DMS 273 (cell line): ENCODE measurements at regions not wholly inside any gene's neighbourhood (a gene's known extent, or its start where the extent isn't known, plus 50 kb on each side); places are given as distances from the start of the nearest gene placed in this dataset.
"Not testable (repeated sequence)": the region's sequence is repeated elsewhere in the genome, so short reads cannot be mapped to it uniquely, and the experiment has no call there.

Experiments
- DNase-seq: peaks from one replicate; lab custom pipeline; 2025; ENCODE audit not compliant: unreplicated experiment; lab: John Stamatoyannopoulos, UW

DNA sequence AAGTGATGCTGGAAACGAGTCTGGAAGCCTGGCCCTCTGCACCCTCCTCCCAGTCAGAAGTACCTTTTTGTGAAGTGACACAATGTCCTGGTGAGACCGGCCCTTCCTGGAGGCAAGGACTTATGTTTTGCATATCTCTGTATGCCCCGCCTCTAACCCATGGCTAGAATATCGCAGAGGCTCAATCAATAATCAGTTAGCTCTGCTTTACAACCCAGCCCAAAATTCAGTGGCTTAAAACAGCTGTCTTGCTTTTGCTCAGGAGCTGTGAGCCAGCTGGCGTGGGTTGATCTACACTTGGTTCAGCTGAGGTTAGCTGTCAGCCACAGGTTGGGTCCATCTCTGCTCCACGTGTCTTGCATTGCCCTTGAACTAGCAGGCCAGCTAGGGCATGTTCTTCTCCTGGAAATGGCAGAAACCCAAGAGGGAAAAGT lies 98.8 kb upstream of the METTL14 start:
- peak; percentile 78 for DNase-seq

DNA sequence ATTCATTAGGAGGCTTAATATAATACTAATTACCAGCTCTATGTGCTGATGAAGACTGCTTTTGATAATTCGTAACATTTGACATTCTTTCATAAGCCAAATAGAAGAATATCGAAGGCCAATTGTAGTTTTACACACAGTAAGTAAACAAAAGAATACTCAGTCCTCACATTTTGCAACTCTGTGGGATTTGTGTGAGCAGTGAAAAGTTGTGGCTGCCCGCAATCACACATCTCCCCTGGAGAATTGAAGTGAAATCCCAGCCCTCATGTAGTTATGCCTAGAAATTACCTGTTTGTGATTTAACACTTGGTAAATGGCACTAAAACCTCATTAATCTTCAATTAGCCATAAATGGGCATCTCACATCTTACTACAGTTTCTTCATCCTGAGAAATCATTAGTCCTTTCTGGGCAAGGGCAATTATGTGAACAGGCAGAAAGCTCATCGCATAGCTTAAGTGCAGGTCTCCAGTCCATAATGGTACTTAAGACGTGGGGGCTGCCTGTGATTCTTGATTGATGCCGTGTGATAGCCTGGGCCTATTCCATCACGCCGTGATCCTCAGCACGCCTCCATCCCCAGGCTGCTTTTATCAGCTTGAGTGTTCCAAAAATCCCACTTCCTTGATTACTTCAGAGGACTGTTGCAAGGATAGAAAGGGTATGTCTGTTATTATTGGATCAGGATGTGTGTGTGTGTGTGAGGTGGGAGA lies 97.9 kb upstream of the METTL14 start:
- DNase-seq, result no peak

DNA sequence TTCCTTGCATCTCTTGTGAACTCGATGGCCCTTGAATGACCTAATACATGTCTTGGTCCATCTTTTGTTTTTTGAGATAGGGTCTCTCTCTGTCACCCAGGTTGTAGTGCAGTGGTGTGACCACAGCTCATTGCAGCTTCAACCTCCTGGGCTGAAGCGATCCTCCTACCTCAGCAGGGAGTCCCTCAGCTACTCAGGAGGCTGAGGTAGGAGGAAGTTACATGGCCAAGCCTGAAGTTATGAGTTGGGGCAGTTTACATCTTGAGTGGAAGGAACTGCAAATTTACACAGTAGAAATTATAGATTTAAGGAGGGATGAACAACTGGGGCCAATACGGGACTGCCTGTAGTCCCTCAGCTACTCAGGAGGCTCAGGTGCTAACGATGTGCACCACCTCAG lies 97.2 kb upstream of the METTL14 start:
- no peak for DNase-seq

DNA sequence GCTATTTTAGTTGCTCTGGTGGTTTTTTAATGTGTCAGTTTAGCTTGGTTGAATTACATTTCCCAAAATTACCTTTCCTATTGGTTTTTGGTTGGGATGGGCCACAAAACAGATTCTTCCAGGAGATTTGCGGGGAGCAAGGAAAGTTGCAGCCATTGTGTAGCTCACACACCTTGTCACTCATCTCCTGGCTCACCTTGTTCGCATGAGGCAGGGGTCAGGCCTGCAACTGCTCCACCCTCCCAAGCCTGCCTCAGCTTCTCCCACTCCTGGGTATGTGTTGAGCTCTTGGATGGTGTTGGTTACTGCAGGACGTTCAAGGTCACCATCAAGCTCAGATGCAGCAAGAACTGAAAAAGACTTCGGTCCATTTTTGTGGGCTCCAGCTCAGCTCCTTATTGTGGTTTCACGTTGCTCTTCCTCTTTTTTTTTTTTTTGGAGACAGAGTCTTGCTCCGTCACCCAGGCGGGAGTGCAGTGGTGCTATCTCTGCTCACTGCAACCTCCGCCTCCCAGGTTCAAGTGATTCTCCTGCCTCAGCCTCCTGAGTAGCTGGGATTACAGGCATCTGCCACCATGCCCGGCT lies 95.6 kb upstream of the METTL14 start:
- no peak for DNase-seq

DNA sequence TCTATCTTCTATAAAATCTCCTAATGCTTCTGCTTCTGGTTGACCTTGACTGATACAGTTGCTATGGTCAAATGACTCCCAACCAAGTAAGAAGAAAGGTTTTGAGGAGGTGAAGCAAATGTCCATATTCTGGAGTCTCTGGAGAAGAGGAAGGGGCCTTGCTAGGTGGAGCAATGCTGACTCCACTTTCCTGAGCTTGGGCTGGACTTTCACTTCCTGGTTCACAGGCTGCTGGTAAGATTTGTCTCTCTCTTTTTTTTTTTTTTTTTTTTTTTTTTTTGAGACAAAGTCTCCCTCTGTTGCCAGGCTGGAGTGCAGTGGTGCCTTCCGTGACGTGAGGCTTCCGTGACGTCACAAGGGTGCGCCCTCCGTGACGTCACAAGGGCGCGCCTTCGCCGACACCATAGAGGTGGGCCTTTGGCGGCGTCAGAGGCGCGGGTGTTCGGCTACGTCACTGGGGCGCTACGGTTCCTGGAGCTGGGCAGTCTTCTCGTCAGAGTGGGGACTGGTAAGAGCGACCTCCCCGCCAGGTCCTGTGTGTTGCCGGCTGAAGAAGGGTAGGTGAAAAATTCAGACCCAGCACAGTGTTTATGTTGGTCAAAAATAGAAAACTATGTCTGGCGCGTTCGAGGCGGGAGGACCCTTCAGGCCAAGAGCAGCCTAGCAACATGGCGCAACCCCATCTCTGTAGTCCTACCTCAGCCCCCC lies 93.7 kb upstream of the METTL14 start:
- DNase-seq, result peak; percentile 95

DNA sequence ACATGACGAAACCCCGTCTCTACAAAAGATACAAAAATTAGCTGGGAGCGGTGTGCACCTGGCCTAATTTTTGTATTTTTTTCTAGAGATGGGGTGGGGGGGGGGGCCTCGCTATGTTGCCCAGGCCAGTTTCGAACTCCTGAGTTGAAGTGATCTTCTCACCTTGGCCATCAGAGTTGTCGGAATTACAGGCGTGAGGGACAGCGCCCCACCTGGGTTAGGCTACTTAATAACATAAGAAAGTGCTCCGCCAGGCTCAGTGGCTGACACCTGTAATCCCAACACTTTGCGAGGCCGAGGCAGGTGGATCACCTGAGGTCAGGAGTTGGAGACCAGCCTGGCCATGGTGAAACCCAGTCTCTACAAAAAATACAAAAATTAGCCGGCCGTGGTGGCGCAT lies 92.9 kb upstream of the METTL14 start:
- not testable (repeated sequence) for DNase-seq

DNA sequence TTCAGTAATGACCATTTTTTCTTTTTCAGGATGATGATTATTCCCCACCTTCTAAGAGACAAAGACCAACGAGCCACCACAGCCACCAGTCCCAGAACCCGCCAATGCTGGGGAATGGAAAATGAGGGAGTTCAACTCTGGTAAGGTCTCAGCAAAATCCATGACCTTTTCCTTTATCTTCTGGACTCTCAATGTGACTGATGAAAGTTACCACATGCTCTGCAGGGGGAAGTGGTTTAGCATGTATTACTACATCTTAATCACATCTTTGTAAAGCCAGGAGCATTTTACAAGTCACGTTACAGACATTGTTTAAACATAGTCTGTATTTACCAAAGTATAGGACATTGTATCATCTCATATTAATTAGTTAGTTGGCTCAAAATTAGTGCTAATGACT lies 89.3 kb upstream of the METTL14 start:
- DNase-seq, result not testable (repeated sequence)

DNA sequence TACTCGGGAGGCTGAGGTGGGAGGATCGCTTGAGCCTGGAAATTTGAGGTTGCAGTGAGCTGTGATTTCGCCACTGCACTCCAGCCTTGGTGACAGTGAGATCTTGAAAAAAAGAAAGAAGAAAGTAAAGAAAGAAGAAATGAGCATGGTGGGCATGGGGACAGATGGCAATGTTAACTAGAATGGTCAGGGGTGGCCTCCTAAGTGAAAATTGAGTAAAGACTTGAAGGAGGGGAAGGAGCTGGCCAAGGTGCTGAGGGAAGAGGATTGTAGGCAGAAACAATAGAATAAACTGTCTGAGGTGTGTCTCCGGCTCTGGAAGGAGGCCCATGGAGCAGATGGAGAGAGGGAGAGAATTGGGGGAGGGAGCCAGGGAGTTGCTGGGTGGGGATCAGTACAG lies 60.1 kb upstream of the METTL14 start:
- not testable (repeated sequence) for DNase-seq

DNA sequence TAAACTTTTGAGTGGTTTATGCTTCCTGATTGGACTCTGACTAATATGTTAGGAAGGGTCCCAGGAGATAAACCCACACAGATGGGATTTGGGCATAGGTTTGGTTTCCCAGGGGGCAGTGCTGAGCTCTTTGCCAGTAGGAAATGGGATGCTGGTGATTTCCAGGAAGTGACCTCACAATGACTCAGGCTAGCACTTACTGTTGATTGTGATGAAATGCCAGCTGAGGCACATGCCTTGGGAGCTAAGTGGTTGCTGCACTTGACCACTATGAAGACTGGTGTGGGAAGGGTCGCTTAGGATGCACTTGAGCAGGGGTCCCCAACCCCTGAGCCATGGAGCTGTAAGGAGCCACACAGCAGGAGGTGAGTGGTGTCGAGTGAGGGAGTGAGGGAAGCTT lies 55.5 kb upstream of the METTL14 start:
- DNase-seq, result not testable (repeated sequence)

DNA sequence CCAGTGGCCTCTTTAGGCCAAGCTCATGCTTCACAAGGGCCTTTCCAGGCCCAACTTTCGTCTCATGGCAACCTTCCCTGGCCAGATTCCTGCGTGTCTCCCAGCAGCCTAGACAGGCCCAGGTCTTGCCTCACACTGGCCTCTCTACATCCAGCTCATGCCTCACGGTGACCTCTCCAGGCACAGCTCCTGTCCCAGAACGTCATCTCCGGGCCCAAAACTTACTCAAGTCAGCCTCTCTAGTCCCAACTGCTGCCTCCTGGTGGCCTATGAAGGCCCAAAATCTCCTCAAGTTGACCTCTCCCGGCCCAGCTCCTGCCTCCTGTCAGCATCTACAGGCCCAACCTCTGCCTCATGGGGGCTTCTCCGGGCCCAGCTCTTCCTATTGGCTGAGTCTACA lies 54.3 kb upstream of the METTL14 start:
- not testable (repeated sequence) for DNase-seq

DNA sequence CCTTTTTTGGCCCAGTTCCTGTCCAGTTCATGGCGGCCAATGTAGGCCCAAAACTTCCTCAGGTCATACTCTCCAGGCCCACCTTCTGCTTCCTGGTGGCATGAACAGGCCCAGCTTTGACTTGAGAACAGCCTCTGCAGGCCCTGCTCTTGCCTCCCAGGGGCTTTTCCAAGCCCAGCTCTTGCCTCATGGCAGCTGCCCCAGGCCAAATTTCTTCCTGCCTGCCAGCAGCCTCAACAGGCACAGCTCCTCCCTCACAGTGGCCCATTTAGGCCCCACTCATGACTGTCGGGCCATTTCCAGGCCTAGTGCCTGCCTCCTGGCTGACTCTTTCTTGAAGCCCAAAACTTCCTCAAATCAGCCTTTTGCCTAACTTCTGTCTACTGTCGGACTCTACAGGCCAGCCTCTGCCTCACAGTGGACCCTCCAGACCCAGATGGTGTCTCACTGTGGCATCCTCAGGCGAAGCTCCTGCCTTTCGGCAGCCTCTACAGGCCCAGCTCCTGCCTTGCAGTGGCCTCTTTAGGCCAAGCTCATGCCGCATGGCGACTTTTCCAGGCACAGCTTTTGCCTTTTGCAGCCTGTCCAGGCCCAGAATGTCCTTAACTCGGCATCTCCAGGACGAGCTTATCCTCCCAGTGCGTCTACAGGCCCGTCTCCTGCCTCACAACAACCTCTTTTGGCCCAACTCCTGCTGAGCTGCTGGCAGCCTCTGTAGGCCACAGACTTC lies 53.7 kb upstream of the METTL14 start:
- not testable (repeated sequence) for DNase-seq

DNA sequence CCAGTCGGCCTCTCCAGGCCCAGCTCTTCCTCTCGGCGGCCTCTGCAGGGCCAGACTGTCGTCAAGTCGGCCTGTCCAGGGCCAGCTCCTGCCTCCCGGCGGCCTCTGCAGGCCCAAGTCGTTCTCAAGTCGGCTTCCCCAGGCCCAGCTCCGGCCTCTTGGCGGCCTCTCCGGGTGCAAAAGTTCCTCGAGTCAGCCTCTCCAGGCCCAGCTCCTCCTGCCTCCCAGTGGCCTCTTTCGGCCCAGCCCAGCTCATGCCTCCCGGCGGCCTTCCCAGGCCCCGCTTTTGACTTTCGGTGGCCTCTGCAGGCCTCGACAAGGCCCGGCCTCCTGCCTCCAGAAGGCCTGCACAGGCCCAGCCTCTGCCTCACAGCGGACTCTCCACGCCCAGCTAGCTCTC lies 51.7 kb upstream of the METTL14 start:
- not testable (repeated sequence) for DNase-seq

DNA sequence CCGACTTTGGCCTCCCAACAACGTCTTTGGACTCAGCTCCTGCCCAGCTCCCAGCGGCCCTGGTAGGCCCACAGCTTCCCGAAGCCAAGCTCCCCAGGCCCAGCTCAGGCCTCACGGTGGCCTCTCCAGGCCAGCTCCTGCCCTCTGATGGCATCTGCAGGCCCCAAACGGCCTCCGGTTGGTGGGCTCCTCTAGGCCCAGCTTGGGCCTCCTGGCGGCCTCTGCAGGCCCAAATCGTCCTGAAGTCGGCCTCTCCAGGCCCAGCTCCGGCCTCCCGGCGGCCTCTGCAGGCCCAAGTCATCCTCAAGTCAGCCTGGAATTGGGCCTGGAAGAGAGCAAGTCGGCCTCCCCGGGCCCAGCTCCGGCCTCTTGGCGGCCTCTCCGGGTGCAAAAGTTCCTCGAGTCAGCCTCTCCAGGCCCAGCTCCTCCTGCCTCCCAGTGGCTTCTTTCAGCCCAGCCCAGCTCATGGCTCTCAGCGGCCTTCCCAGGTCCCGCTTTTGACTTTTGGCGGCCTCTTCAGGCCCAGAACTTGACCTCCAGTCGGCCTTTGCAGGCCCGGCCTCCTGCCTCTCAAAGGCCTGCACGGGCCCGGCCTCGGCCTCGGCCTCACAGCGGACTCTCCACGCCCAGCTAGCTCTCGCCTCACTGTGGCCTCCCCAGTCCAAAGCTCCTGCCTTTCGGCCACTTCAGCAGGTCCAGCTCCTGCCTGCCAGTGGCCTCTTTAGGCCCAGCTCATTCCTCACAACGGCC lies 50.9 kb upstream of the METTL14 start:
- DNase-seq, result not testable (repeated sequence)
